Lung (tissue), 11 donors: ENCODE measurements at regions not wholly inside any gene's neighbourhood (a gene's known extent, or its start where the extent isn't known, plus 50 kb on each side); places are given as distances from the start of the nearest gene placed in this dataset.

Experiments used
- ATAC-seq: fragments of 200-7000 bp; cut with Tn5 transposase; one replicate; pipeline ENCODE4 v1.9.1; 2020; ENCODE audit warnings: moderate number of reproducible peaks; ENCODE audit not compliant: insufficient read depth, low FRiP score
- DNase-seq, 3 donors: peaks; one replicate each; pipeline ENCODE4 v3.0.0-alpha.2; 2013 to 2017
- H3K27ac ChIP-seq, 2 donors: one replicate each; pipeline ENCODE4 v1.5.1; 2013; ENCODE audit warnings: mild to moderate bottlenecking in 2 of 2, moderate library complexity in 2 of 2, control low read depth in 1 of 2, inconsistent platforms in 1 of 2, low read depth in 1 of 2, low read length in 1 of 2
- H3K27me3 ChIP-seq, 3 donors: one replicate each; pipeline ENCODE4 v1.5.1; 2013; ENCODE audit warnings: low read length in 2 of 3; ENCODE audit not compliant: control insufficient read depth in 3 of 3, insufficient read depth in 3 of 3
- H3K36me3 ChIP-seq, 4 donors: one replicate each; pipeline ENCODE4 v1.5.1; 2013; ENCODE audit warnings: low read length in 4 of 4, mild to moderate bottlenecking in 1 of 4, moderate library complexity in 1 of 4; ENCODE audit not compliant: control insufficient read depth in 4 of 4, insufficient read depth in 4 of 4
- H3K4me1 ChIP-seq, 5 donors: one replicate each; pipeline ENCODE4 v1.5.1; 2013; ENCODE audit warnings: low read length in 5 of 5, mild to moderate bottlenecking in 2 of 5, moderate library complexity in 1 of 5; ENCODE audit not compliant: control insufficient read depth in 5 of 5, insufficient read depth in 5 of 5
- H3K4me3 ChIP-seq: one replicate; pipeline ENCODE4 v1.5.1; 2013; ENCODE audit warnings: mild to moderate bottlenecking, control low read depth, moderate library complexity
- H3K9ac ChIP-seq, 2 donors: one replicate each; pipeline ENCODE4 v1.5.1; 2013; ENCODE audit warnings: low read length in 2 of 2, control low read depth in 1 of 2; ENCODE audit not compliant: insufficient read depth in 1 of 2
- H3K9me3 ChIP-seq, 4 donors: one replicate each; pipeline ENCODE4 v1.5.1; 2013; ENCODE audit warnings: low read length in 3 of 4, mild to moderate bottlenecking in 1 of 4, moderate library complexity in 1 of 4; ENCODE audit not compliant: control insufficient read depth in 4 of 4, insufficient read depth in 3 of 4
- CTCF ChIP-seq: IDR thresholded peaks from 2 replicates; pipeline ENCODE4 v1.5.1; 2012; ENCODE audit warnings: mild to moderate bottlenecking; ENCODE audit errors: control extremely low read depth, extremely low read depth
- WGBS, 2 donors: extraction: QIAGEN DNeasy Blood & Tissue Kit; methylation state at CpG; one replicate each; pipeline ENCODE4 v1.1.7; 2013; 5-methylcytosine and 5-hydroxymethylcytosine counted together
- donor health status: control.
- donor health status: control.
- donor health status: Bipolar disorder and iron deficiency.
- donor health status: healthy.
- donor health status: DM: yes; HTN: yes; CAD: no.

DNA sequence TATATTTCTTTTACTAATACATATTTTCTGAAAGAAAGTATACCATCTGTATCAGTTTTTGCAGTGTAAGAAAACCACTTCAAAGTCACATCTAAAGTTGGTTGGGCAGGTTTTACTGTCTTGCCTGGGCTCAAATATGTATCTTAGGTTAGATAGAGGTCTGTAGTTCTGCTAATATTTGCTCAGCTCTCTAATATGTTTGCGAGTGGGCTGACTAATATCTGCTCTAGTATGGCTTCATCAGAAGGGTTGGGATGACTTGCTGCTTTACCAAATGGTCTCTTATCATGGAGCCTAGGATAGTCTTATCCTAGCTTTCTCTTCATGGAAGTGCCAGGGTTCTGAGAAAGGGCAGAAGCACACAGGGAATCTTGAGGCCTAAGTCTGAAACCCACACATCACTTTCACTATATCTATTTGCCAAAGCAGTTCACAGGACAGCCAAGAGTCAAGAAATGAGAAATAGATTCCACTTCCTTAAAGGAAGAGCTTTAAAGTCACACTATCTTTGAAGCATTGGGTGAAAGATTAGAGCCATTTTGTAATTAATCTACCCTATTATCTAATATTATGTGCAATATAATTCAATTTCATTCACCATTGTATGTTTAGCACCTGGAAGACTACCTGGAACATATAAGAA, 610.0 kb downstream of the KCNJ3 start:
- no peak for TF ChIP-seq CTCF
- no peak overlapping the region for H3K27ac ChIP-seq
- H3K27me3 ChIP-seq, result no peaks in the 10 kb centered on the region
- H3K36me3 ChIP-seq, result no peaks in the 10 kb centered on the region
- DNase-seq, result no peak
- H3K9ac ChIP-seq, result no peak overlapping the region
- H3K4me3 ChIP-seq, result no peak overlapping the region
- no peak for ATAC-seq
- WGBS, 2 donors, result 71 to 79% methylated on average over 1 of the region's 1 CpG
- H3K9me3 ChIP-seq, result no peaks in the 10 kb centered on the region
- no peaks in the 10 kb centered on the region for H3K4me1 ChIP-seq

DNA sequence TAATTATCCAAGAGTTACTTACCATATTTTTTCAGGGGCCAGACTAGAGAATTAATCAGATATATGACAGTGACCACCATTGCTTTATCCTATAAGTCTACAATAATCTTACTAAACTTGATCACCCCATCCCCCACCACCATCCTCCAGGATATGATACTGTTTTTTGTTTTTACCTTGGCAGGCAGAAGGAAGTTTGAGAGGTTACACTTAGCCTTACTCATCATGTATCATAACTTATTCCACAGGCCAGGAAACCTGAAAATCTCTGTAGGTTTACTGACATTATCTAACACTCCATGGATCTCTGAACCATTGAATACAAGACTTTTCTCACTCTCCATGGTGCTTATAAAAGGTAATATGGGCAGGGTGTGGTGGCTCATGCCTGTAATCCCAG, 602.7 kb downstream of the KCNJ3 start:
- no peak for ATAC-seq
- DNase-seq, result no peak
- Histone ChIP-seq H3K27me3 (no peaks in the 10 kb centered on the region), H3K4me1 (no peaks in the 10 kb centered on the region), H3K9ac (no peak overlapping the region), H3K36me3 (no peaks in the 10 kb centered on the region), H3K27ac (no peak overlapping the region), H3K4me3 (no peak overlapping the region), H3K9me3 (no peaks in the 10 kb centered on the region)
- TF ChIP-seq CTCF, result no peak

GRCh38 chr2:155298001-155298400, 599.5 kb downstream of the KCNJ3 start:
- no peaks in the 10 kb centered on the region for H3K36me3 ChIP-seq
- no peak overlapping the region for H3K4me3 ChIP-seq
- no peak overlapping the region for H3K9ac ChIP-seq
- H3K27me3 ChIP-seq, result no peaks in the 10 kb centered on the region
- H3K27ac ChIP-seq, result no peak overlapping the region
- no peak for TF ChIP-seq CTCF
- ATAC-seq (no peak), DNase-seq (no peak)
- H3K4me1 ChIP-seq, result no peaks in the 10 kb centered on the region
- 48 to 71% methylated on average over 1 of the region's 1 CpG for WGBS, 2 donors
- H3K9me3 ChIP-seq, result no peaks in the 10 kb centered on the region

DNA sequence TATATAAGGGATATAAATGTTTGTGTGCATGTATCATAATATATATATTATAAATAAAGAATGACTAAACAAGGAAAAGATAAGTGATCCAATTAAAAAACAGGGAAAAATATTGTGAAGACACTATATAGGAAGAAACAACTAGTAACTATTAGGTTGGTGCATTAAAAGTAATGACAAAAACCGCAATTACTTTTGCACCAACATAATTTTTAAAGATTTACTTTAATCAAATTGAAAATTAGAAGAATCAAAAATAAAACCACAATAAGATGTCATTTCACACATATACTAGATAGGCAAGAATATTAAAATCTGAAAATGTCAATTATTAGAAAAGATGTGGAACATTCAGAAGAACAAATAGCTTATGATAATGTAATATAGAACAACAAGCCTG, 595.9 kb downstream of the KCNJ3 start:
- no peak for DNase-seq
- Histone ChIP-seq H3K9me3 (no peaks in the 10 kb centered on the region), H3K27ac (no peak overlapping the region), H3K36me3 (no peaks in the 10 kb centered on the region), H3K4me3 (no peak overlapping the region), H3K9ac (no peak overlapping the region), H3K4me1 (no peaks in the 10 kb centered on the region), H3K27me3 (no peaks in the 10 kb centered on the region)
- no peak for TF ChIP-seq CTCF
- WGBS, 2 donors, result 76 to 84% methylated on average over 1 of the region's 1 CpG
- no peak for ATAC-seq
